Motor neuron (in vitro differentiated cells): ENCODE measurements at regions not wholly inside any gene's neighbourhood (a gene's known extent, or its start where the extent isn't known, plus 50 kb on each side); places are given as distances from the start of the nearest gene placed in this dataset.

Experiments used
- ATAC-seq, 8 experiments: fragments of 200-7000 bp; cut with Tn5 transposase; replicated peaks in 6 of 8; 2 replicates each; pipeline ENCODE4 v1.8.0; 2021; ENCODE audit warnings: mild to moderate bottlenecking in 8 of 8, moderate library complexity in 8 of 8
- H3K27ac ChIP-seq, 2 donors: fragments of 250-450 bp; sonication (Bioruptor Pico); 2 replicates each; pipeline ENCODE4 v1.9.0; 2021; ENCODE audit warnings: antibody characterized with exemption in 2 of 2, mild to moderate bottlenecking in 2 of 2, moderate library complexity in 1 of 2
- H3K4me1 ChIP-seq, 2 donors: fragments of 250-450 bp; sonication (Bioruptor Pico); replicated peaks in 1 of 2; 2 replicates each; pipeline ENCODE4 v1.6.1; 2021; ENCODE audit warnings: antibody characterized with exemption in 2 of 2, mild to moderate bottlenecking in 2 of 2, moderate library complexity in 1 of 2
- H3K4me3 ChIP-seq, 5 donors: fragments of 250-450 bp; sonication (Bioruptor Pico); 2 replicates each; pipeline ENCODE4 v1.9.0; 2021; ENCODE audit warnings: antibody characterized with exemption in 5 of 5, mild to moderate bottlenecking in 5 of 5, moderate library complexity in 4 of 5
- WGBS, 10 experiments: fragments of 450-650 bp; shearing (Covaris generic); methylation state at CpG; one replicate each; pipeline ENCODE4 v1.0.0; 2022; 5-methylcytosine and 5-hydroxymethylcytosine counted together
- in situ Hi-C, 9 experiments: fragments of 400-800 bp; cut with MboI; loops; one replicate each; pipeline ENCODE4 v1.15.0; 2021; ENCODE audit warnings: low sequenced_read_pairs in 9 of 9, low pct_unique_long_range_greater_than_20kb in 2 of 9; ENCODE audit not compliant: unreplicated experiment in 9 of 9

GRCh38 chr1:207224666-207225065, 96.8 kb upstream of the CD55 start:
- in situ Hi-C loops = no loop called here

DNA sequence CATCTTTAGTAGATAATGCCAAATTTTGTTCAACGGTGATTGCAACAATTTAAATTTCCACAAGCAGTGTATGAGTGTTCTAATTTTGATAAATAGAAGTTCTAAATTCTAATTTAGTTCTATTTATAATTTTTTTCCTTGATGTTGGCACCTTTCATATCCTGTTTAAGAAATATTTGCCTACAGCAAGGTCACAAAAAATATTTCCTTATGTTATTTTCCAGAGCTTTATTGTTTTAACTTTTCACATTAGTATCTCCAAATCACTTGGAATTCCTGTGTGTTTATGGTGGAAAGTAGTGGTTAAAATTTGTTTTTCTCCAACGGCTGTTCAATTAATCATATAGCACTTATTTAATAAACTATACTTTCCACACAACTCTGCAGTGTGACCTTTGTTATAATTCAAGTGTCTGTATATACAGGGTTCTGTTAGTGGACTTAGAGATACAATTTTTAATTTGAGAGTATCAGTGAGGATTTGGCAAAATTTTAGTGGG, 94.3 kb upstream of the CD55 start:
- in situ Hi-C loops = no loop called here
- ATAC-seq = no peak
- 25 to 89% (median 61%) methylated on average over 1 to 2 of the region's 2 CpGs for WGBS, 10 experiments
- no peaks in the 10 kb centered on the region for H3K4me1 ChIP-seq
- H3K27ac ChIP-seq = no peak overlapping the region
- no peak overlapping the region for H3K4me3 ChIP-seq

More at GRCh38 chr1:207224666-207225065, 96.8 kb upstream of the CD55 start:
- ATAC-seq = no peak
- no peak overlapping the region for H3K4me3 ChIP-seq
- peaks cover 0 to 3% of the 10 kb centered on the region in 2 donors for H3K4me1 ChIP-seq
- no peak overlapping the region for H3K27ac ChIP-seq

DNA sequence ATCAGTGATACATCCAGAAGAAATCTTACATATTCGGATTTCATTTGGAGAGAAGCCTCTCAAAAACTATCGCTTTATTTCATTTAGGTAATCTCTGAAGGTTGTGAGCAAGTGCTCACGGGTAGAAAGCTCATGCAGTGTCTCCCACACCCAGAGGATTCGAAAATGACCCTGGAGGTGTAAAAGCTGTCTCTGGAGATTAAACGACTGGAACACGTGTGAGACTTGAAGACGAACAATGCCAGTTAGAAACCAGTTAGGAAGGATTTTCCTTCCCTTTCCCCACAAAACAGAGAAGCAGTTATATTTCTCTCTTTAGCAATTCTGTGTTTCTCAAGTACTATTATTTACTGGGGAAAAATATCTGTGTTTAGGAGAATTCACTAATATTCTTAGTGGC, 92.5 kb upstream of the CD55 start:
- in situ Hi-C loops = no loop called here
- no peaks in the 10 kb centered on the region for H3K4me1 ChIP-seq
- WGBS, 10 experiments = 52 to 87% (median 73%) methylated on average over 1 to 7 of the region's 7 CpGs; no CpG with 5 or more reads in 1 of the 10 experiments

GRCh38 chr1:207230441-207230840, 91.0 kb upstream of the CD55 start:
- 0 to 92% (median 70%) methylated on average over 1 to 4 of the region's 4 CpGs for WGBS, 10 experiments
- no peaks in the 10 kb centered on the region for H3K4me1 ChIP-seq
- ATAC-seq = no peak
- no peak overlapping the region for H3K27ac ChIP-seq
- H3K4me3 ChIP-seq = no peak overlapping the region
- in situ Hi-C loops = no loop called here

More for the DNA sequence above, 92.5 kb upstream of the CD55 start:
- Histone ChIP-seq H3K4me3 (no peak overlapping the region), H3K27ac (no peak overlapping the region)
- no peak for ATAC-seq

DNA sequence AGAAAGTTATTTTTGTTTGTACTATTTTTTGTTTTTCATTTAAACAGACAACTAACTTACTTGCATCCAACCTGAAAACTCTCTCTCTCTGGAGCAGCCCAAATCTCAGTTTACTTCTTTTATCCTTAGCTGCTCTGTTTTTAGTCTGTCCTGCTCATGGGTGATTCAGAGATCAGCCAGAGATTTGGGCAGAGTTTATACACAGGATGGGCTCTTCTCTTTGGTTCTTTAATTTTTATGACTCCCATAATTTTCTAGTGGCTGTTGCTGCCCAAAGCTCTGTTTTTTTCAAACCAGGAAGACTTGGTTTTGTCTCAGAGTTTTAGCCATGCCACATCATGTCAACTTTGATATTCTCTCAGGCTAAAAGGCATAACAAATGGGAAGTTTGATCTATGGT, 86.8 kb upstream of the CD55 start:
- no peaks in the 10 kb centered on the region for H3K4me1 ChIP-seq
- no peak overlapping the region for H3K4me3 ChIP-seq
- no peak for ATAC-seq
- no peak overlapping the region for H3K27ac ChIP-seq
- in situ Hi-C loops = no loop called here

- Histone ChIP-seq H3K4me1 (no peaks in the 10 kb centered on the region), H3K27ac (no peak overlapping the region), H3K4me3 (no peak overlapping the region)
- WGBS, 10 experiments = 81 to 100% (median 94%) methylated on average over 1 to 2 of the region's 2 CpGs; no CpG with 5 or more reads in 1 of the 10 experiments
- ATAC-seq = no peak
- in situ Hi-C loops = no loop called here
Observed at GRCh38 chr1:207239874-207240273, 81.6 kb upstream of the CD55 start.

GRCh38 chr1:207240325-207241101, 81.0 kb upstream of the CD55 start:
- in situ Hi-C loops = no loop called here

GRCh38 chr1:207241164-207241934, 80.1 kb upstream of the CD55 start:
- in situ Hi-C loops = no loop called here
- ATAC-seq = peak in 2 of 8 experiments; percentile 57 to 59
- Histone ChIP-seq H3K4me3 (no peak overlapping the region), H3K4me1 (no peaks in the 10 kb centered on the region), H3K27ac (no peak overlapping the region)
- WGBS, 10 experiments = 27 to 95% (median 79%) methylated on average over 2 to 5 of the region's 5 CpGs

More at GRCh38 chr1:207240325-207241101, 81.0 kb upstream of the CD55 start:
- no peak overlapping the region for H3K27ac ChIP-seq
- no peak overlapping the region for H3K4me3 ChIP-seq
- peak in 2 of 8 experiments; percentile 23 to 33 for ATAC-seq
- WGBS, 10 experiments = 35 to 85% (median 72%) methylated on average over 1 to 5 of the region's 5 CpGs
- H3K4me1 ChIP-seq = no peaks in the 10 kb centered on the region

- Histone ChIP-seq H3K4me3 (no peak overlapping the region), H3K27ac (no peak overlapping the region), H3K4me1 (no peaks in the 10 kb centered on the region)
- in situ Hi-C loops = no loop called here
- peak in 1 of 8 experiments; percentile 30 for ATAC-seq
- WGBS, 10 experiments = 8 to 83% (median 70%) methylated on average over 1 to 8 of the region's 8 CpGs
Observed at GRCh38 chr1:207243442-207244408, 77.8 kb upstream of the CD55 start.

DNA sequence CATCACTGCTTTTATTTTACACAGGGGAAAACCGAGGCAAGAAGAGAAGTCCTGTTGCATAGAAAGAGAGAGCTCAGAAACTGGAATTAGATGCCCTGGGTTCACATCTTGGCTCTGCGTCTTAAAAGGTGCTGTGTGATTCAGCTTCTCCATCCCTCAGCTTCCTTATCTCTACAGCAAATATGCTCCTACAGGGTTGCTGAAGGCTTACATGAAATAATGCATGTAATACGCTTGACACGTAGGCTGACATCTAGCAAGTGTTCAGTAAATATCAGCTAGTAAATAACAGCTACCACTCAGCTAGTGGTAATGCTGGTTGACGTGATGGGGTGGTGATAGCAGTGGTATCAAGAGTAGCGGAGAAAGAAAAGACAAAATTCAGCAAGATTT, 77.1 kb upstream of the CD55 start:
- no peak for ATAC-seq
- Histone ChIP-seq H3K4me1 (no peaks in the 10 kb centered on the region), H3K27ac (no peak overlapping the region), H3K4me3 (no peak overlapping the region)
- in situ Hi-C loops = no loop called here
- 80 to 100% (median 88%) methylated on average over 1 to 6 of the region's 6 CpGs; no CpG with 5 or more reads in 1 of the 10 experiments for WGBS, 10 experiments

DNA sequence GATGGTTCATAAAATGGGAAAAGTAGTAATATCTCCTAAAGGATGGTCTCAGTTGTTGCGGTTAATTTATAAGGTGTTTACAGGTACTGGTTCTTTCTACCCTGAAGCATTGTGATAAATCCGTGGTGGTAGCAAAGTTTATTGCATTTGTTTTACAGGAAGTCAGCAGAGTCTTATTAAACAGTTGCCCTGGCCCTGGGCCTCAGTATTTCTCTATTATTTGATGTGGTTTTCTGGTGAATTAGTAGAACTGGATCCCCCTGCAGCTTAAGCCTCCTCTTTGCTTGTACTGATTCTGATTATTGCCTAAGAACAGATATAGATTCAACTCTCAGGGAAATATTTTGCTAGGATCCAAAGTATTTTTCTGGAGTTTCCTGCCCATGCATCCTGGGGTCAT, 76.4 kb upstream of the CD55 start:
- Histone ChIP-seq H3K4me1 (no peaks in the 10 kb centered on the region), H3K27ac (no peak overlapping the region), H3K4me3 (no peak overlapping the region)
- WGBS, 10 experiments = 40 to 100% (median 57%) methylated on average over 1 to 2 of the region's 2 CpGs; no CpG with 5 or more reads in 2 of the 10 experiments
- in situ Hi-C loops = no loop called here
- ATAC-seq = no peak

DNA sequence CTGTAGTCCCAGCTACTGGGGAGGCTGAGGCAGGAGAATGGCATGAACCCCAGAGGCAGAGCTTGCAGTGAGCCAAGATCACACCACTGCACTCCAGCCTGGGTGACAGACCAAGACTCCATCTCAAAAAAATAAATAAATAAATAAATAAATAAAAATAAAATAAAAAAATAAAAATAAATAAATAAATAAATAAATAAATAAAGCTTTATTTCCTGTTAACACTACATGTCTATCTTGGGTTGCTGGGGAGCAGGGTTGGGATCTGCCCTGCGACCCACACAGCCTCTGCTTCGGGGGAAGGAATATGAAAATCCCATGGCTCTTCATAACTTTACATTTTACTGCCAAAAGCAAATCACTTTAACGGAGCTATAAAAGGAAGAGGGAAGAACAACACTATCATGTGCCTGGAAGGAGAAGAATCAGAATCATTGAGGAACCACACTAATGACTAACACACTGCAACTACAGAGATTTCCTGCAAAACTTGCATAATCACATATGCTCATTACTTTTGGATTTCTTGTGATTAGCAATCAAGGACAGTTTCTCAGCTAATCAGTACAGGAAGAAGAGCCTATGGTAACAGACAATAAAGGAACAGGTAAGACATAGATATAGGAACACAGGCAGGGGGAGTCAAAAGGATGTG, 72.8 kb upstream of the CD55 start:
- 0 to 100% (median 72%) methylated on average over 1 to 3 of the region's 3 CpGs for WGBS, 10 experiments
- H3K27ac ChIP-seq = no peak overlapping the region
- no peaks in the 10 kb centered on the region for H3K4me1 ChIP-seq
- ATAC-seq = peak in 2 of 8 experiments; percentile 77
- in situ Hi-C loops = no loop called here
- H3K4me3 ChIP-seq = no peak overlapping the region
